Renal pelvis (tissue), 1 donor: ENCODE measurements at regions not wholly inside any gene's neighbourhood (a gene's known extent, or its start where the extent isn't known, plus 50 kb on each side); places are given as distances from the start of the nearest gene placed in this dataset.

Experiments
- DNase-seq: peaks from one replicate; pipeline ENCODE4 v3.0.0-alpha.2; 2013

- DNase-seq, result no peak
Measured at GRCh38 chr10:71145352-71145945, 66.9 kb upstream of the UNC5B start.

- DNase-seq, result no peak
Measured at GRCh38 chr10:71150796-71151195, 61.6 kb upstream of the UNC5B start.

- no peak for DNase-seq
Measured at GRCh38 chr10:71152043-71152442, 60.3 kb upstream of the UNC5B start.

- peak; percentile 62 for DNase-seq
Measured at GRCh38 chr10:71156436-71156835, 55.9 kb upstream of the UNC5B start.

GRCh38 chr10:71157435-71157834 lies 54.9 kb upstream of the UNC5B start:
- no peak for DNase-seq

- no peak for DNase-seq
Measured at GRCh38 chr10:71158251-71158650, 54.1 kb upstream of the UNC5B start.

- DNase-seq, result no peak
Measured at GRCh38 chr10:71158902-71159301, 53.5 kb upstream of the UNC5B start.

GRCh38 chr10:71159892-71160291 lies 52.5 kb upstream of the UNC5B start:
- DNase-seq, result no peak

GRCh38 chr10:71161425-71161824 lies 50.9 kb upstream of the UNC5B start:
- no peak for DNase-seq
